Neural progenitor cell (in vitro differentiated cells): ENCODE measurements at regions not wholly inside any gene's neighbourhood (a gene's known extent, or its start where the extent isn't known, plus 50 kb on each side); places are given as distances from the start of the nearest gene placed in this dataset.

Experiments
- DNase-seq: peaks from one replicate; pipeline ENCODE4 v3.0.0-alpha.2; 2016; ENCODE audit warnings: low spot score
- H2AFZ ChIP-seq: fragments of 200-600 bp; sonication (generic); replicated peaks from 2 replicates; pipeline ENCODE4 v1.6.1; 2016; ENCODE audit warnings: antibody characterized with exemption
- H3F3A ChIP-seq: fragments of 200-600 bp; sonication (generic); 2 replicates; pipeline ENCODE4 v1.6.1; 2016; ENCODE audit warnings: antibody characterized with exemption, low read depth
- H3K27ac ChIP-seq: fragments of 200-600 bp; sonication (generic); 2 replicates; pipeline ENCODE4 v1.5.1; 2016; ENCODE audit warnings: mild to moderate bottlenecking
- H3K27me3 ChIP-seq: fragments of 200-600 bp; sonication (generic); 2 replicates; pipeline ENCODE4 v1.6.1; 2016; ENCODE audit warnings: mild to moderate bottlenecking, moderate library complexity
- H3K36me3 ChIP-seq: fragments of 200-600 bp; sonication (generic); 2 replicates; pipeline ENCODE4 v1.5.1; 2016
- H3K4me1 ChIP-seq: fragments of 200-600 bp; sonication (generic); 2 replicates; pipeline ENCODE4 v1.6.1; 2016; ENCODE audit warnings: mixed run types
- H3K4me2 ChIP-seq: fragments of 200-600 bp; sonication (generic); 2 replicates; pipeline ENCODE4 v1.6.1; 2016
- H3K4me3 ChIP-seq: fragments of 200-600 bp; sonication (generic); 2 replicates; pipeline ENCODE4 v1.5.1; 2016
- H3K79me2 ChIP-seq: fragments of 200-600 bp; sonication (generic); 2 replicates; pipeline ENCODE4 v1.6.1; 2016; ENCODE audit warnings: low read depth
- H3K9ac ChIP-seq: fragments of 200-600 bp; sonication (generic); 2 replicates; pipeline ENCODE4 v1.6.1; 2016
- H3K9me3 ChIP-seq: fragments of 200-600 bp; sonication (generic); 2 replicates; pipeline ENCODE4 v1.5.1; 2016; ENCODE audit warnings: low read depth
- H4K20me1 ChIP-seq: fragments of 200-600 bp; sonication (generic); 2 replicates; pipeline ENCODE4 v1.6.1; 2016; ENCODE audit warnings: low read depth
- H3K27ac Mint-ChIP-seq: 3 replicates; pipeline ENCODE4 v1.8.0; 2021; ENCODE audit warnings: mixed read lengths
- H3K27me3 Mint-ChIP-seq: 2 replicates; pipeline ENCODE4 v1.8.0; 2022; ENCODE audit warnings: low read depth, mild to moderate bottlenecking, inconsistent platforms, moderate library complexity, mixed read lengths; ENCODE audit not compliant: insufficient read depth
- H3K36me3 Mint-ChIP-seq: 3 replicates; pipeline ENCODE4 v1.8.0; 2021; ENCODE audit warnings: mixed read lengths
- H3K4me1 Mint-ChIP-seq: 3 replicates; pipeline ENCODE4 v1.8.0; 2021; ENCODE audit warnings: mixed read lengths
- H3K4me3 Mint-ChIP-seq: 3 replicates; pipeline ENCODE4 v1.8.0; 2021; ENCODE audit warnings: mild to moderate bottlenecking, moderate library complexity, mixed read lengths
- H3K9me3 Mint-ChIP-seq: 3 replicates; pipeline ENCODE4 v1.8.0; 2020; ENCODE audit warnings: mixed read lengths
- CTCF ChIP-seq: fragments of 200-600 bp; sonication (generic); IDR thresholded peaks from 2 replicates; pipeline ENCODE4 v1.5.1; 2017; ENCODE audit warnings: antibody characterized with exemption, mild to moderate bottlenecking
- EZH2 ChIP-seq: fragments of 200-600 bp; sonication (generic); IDR thresholded peaks from 2 replicates; pipeline ENCODE4 v1.6.1; 2017; ENCODE audit warnings: antibody characterized with exemption, mild to moderate bottlenecking, moderate library complexity
- EZH2phosphoT487 ChIP-seq: fragments of 200-600 bp; sonication (generic); IDR thresholded peaks from 2 replicates; pipeline ENCODE4 v1.6.1; 2017; ENCODE audit warnings: antibody characterized with exemption

DNA sequence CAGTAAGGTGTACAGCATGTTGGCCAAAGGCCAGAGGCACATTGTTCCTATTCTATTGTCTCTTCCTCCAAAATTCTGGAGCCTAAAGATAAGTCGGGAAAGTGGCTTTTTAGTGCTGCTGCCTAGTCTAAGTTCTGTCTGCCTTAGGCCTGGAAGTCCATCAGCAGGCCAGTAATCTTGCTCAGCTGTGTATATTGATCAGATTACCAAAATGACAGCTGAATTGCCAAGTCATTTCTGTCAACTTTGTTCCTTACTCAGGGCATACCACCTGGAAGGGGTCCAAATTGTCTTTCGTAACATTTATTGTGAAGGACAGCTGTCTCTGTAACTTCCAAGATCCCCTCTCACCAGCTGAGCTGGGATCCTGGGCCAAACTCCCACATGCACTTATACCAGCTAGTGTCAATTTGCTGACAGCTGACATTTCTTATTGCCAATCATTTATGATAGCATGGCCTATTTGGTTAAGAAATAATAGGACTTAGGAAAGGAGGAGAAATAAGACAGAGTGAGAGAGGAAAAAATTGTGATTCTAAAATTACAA lies 116.8 kb upstream of the FSHR start:
- no peaks in the 10 kb centered on the region for H3K9me3 ChIP-seq
- no peaks in the 10 kb centered on the region for H3F3A ChIP-seq
- no peaks in the 10 kb centered on the region for H3K4me1 ChIP-seq
- H3K36me3 ChIP-seq, result no peaks in the 10 kb centered on the region
- H4K20me1 ChIP-seq, result no peaks in the 10 kb centered on the region
- H3K27me3 ChIP-seq, result no peaks in the 10 kb centered on the region
- H3K4me3 Mint-ChIP-seq, result no peak overlapping the region
- no peak overlapping the region for H3K27ac ChIP-seq
- no peak overlapping the region for H3K9ac ChIP-seq
- H3K4me2 ChIP-seq, result no peak overlapping the region
- H3K27ac Mint-ChIP-seq, result no peak overlapping the region
- DNase-seq, result no peak
- no peaks in the 10 kb centered on the region for H3K79me2 ChIP-seq
- H3K9me3 Mint-ChIP-seq, result no peaks in the 10 kb centered on the region
- no peak overlapping the region for H2AFZ ChIP-seq
- no peak for TF ChIP-seq EZH2
- TF ChIP-seq EZH2phosphoT487, result no peak
- no peak overlapping the region for H3K4me3 ChIP-seq
- H3K4me1 Mint-ChIP-seq, result no peaks in the 10 kb centered on the region
- no peaks in the 10 kb centered on the region for H3K27me3 Mint-ChIP-seq
- H3K36me3 Mint-ChIP-seq, result no peaks in the 10 kb centered on the region

DNA sequence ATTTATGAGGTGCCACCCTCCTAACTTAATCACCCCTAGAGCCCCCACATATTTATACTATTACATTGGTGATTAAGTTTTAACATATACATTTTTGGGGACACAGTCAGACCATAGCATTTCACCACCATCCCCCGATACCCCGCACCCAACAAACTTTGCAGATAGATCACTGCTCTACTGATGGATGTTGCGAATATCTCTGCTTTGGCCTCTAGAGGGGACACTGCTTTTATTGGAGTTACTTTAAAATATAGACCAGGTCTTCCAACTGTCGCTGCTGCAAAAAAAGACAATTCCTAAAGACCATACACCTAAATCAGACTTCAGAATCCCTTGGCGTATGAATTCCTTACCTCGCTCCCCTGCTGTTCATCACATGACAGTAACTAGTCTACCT lies 115.8 kb upstream of the FSHR start:
- Histone ChIP-seq H3K4me1 (peaks cover 2% of the 10 kb centered on the region), H3K9me3 (no peaks in the 10 kb centered on the region), H3K27me3 (no peaks in the 10 kb centered on the region), H3K36me3 (no peaks in the 10 kb centered on the region), H3K79me2 (no peaks in the 10 kb centered on the region), H3K27ac (no peak overlapping the region), H3K4me2 (no peak overlapping the region), H3K4me3 (no peak overlapping the region), H3F3A (no peaks in the 10 kb centered on the region), H3K9ac (no peak overlapping the region), H2AFZ (no peak overlapping the region), H4K20me1 (no peaks in the 10 kb centered on the region)
- Mint-ChIP-seq H3K27ac (no peak overlapping the region), H3K9me3 (no peaks in the 10 kb centered on the region), H3K4me3 (no peak overlapping the region), H3K4me1 (no peaks in the 10 kb centered on the region), H3K27me3 (no peaks in the 10 kb centered on the region), H3K36me3 (no peaks in the 10 kb centered on the region)
- TF ChIP-seq EZH2 (no peak), EZH2phosphoT487 (no peak), CTCF (no peak)
- DNase-seq, result no peak

DNA sequence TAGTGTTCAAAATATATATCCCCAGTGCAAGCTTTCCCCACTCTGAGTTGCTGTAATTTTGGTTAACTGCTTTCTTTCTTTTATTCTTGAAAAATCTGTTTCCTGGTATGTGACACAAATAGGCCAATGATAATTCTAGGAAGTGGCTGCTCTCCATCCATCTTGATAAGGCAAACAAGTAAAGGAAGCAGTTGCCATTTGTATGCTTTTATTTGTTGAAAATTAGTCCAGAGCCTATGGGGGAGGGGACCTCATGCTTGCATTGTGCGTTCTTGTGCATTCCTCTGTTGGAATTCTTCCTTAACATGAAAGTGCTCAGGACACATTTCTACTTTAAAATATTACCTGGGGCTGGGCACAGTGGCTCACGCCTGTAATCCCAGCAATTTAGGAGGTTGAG lies 111.2 kb upstream of the FSHR start:
- Mint-ChIP-seq H3K27me3 (no peaks in the 10 kb centered on the region), H3K36me3 (no peaks in the 10 kb centered on the region), H3K9me3 (no peaks in the 10 kb centered on the region), H3K27ac (no peak overlapping the region), H3K4me3 (no peak overlapping the region), H3K4me1 (no peaks in the 10 kb centered on the region)
- Histone ChIP-seq H3K36me3 (no peaks in the 10 kb centered on the region), H3K9ac (no peak overlapping the region), H3F3A (no peaks in the 10 kb centered on the region), H3K9me3 (no peaks in the 10 kb centered on the region), H4K20me1 (no peaks in the 10 kb centered on the region), H3K27me3 (no peaks in the 10 kb centered on the region), H3K4me1 (peaks cover 13% of the 10 kb centered on the region), H3K27ac (no peak overlapping the region), H3K79me2 (no peaks in the 10 kb centered on the region), H2AFZ (no peak overlapping the region), H3K4me3 (no peak overlapping the region), H3K4me2 (no peak overlapping the region)
- no peak for DNase-seq
- TF ChIP-seq EZH2 (no peak), CTCF (no peak), EZH2phosphoT487 (no peak)

DNA sequence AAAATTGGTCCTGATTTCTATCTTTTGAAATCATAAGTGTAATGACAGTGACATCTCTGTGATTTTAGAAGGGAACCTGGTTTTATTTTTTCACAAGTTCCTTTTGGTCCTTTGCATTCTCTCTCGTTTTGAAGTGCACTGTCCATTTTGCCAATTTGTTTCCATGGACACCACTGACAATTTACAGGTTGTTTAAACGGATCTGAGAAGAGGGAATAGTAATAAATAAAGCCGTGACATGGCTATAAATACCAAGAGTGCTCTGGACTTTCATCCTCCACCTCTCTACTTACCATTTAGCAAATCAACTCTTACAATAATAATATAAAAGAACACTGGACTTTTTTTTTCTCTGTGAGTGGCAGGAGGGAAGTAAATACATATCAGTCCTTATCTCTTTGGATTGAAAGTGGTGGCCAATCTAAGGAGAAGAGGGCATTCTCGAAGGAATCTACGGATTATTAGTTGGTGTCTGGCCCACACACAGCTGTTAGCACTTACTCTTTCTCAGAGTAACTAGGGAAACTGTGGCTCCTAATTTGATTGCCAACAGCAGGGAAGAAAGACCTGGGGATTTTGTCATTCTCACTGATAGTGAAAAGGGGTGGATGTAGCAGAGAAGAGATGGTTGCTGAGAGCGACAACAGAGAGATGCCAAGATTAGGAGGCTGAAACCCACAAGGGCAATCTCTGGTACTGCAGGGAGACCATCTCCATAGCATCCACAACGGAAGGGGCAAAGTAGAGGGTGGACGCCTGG lies 108.7 kb upstream of the FSHR start:
- H3K9me3 ChIP-seq, result no peaks in the 10 kb centered on the region
- no peak overlapping the region for H2AFZ ChIP-seq
- H3K4me3 ChIP-seq, result no peak overlapping the region
- no peak overlapping the region for H3K27ac Mint-ChIP-seq
- H3K27me3 Mint-ChIP-seq, result no peaks in the 10 kb centered on the region
- H3K4me3 Mint-ChIP-seq, result no peak overlapping the region
- no peaks in the 10 kb centered on the region for H3K9me3 Mint-ChIP-seq
- no peak overlapping the region for H3K4me2 ChIP-seq
- H3K4me1 ChIP-seq, result peaks cover 13% of the 10 kb centered on the region
- no peak for DNase-seq
- no peaks in the 10 kb centered on the region for H3K27me3 ChIP-seq
- H3F3A ChIP-seq, result no peaks in the 10 kb centered on the region
- H3K27ac ChIP-seq, result no peak overlapping the region
- TF ChIP-seq EZH2phosphoT487 (no peak), CTCF (no peak), EZH2 (no peak)
- H3K36me3 Mint-ChIP-seq, result no peaks in the 10 kb centered on the region
- no peaks in the 10 kb centered on the region for H4K20me1 ChIP-seq
- no peaks in the 10 kb centered on the region for H3K4me1 Mint-ChIP-seq
- H3K9ac ChIP-seq, result no peak overlapping the region
- H3K36me3 ChIP-seq, result no peaks in the 10 kb centered on the region
- no peaks in the 10 kb centered on the region for H3K79me2 ChIP-seq
